ENCODE measurements at regions not wholly inside any gene's neighbourhood (a gene's known extent, or its start where the extent isn't known, plus 50 kb on each side); places are given as distances from the start of the nearest gene placed in this dataset.
"Not testable (repeated sequence)": the region's sequence is repeated elsewhere in the genome, so short reads cannot be mapped to it uniquely, and the experiment has no call there.

- no peak for TF ChIP-seq MAX (CRISPR knock-in tag; IDR thresholded peaks at IDR 0.05)
- no peak for TF ChIP-seq NR1H2 (CRISPR knock-in tag; IDR thresholded peaks at IDR 0.05)
Observed at GRCh38 chr3:4198491-4198890, 104.7 kb upstream of the SETMAR start (continued).

- DNase-seq (ENCODE audit: low spot score); H3K27me3 Mint-ChIP-seq (ENCODE audit: low read depth); POLR2A ChIA-PET; H3K4me1 Mint-ChIP-seq; CTCF ChIA-PET; H3K36me3 Mint-ChIP-seq; H3K4me3 Mint-ChIP-seq; ATAC-seq; H3K27ac Mint-ChIP-seq: not testable (repeated sequence)
- peaks cover 57% of the 10 kb centered on the region for H3K9me3 Mint-ChIP-seq
Observed at GRCh38 chr3:4204776-4205175, 98.4 kb upstream of the SETMAR start.

- CTCF ChIA-PET, result no interaction called here
- no peak for ATAC-seq
Observed at GRCh38 chr3:4207672-4208071, 95.5 kb upstream of the SETMAR start.

GRCh38 chr3:4208556-4208955 lies 94.6 kb upstream of the SETMAR start:
- ATAC-seq, result no peak
- no peaks in the 10 kb centered on the region; the same call in 1 of the 2 replicates for H3K27me3 Mint-ChIP-seq (ENCODE audit: low read depth)
- H3K9me3 Mint-ChIP-seq, result peaks cover 48% of the 10 kb centered on the region
- no peaks in the 10 kb centered on the region for H3K4me1 Mint-ChIP-seq
- no peak overlapping the region for H3K4me3 Mint-ChIP-seq
- H3K36me3 Mint-ChIP-seq, result peaks cover 10% of the 10 kb centered on the region; the same call in 1 of the 2 replicates
- DNase-seq (ENCODE audit: low spot score), result no peak
- H3K27ac Mint-ChIP-seq, result no peak overlapping the region
- CTCF ChIA-PET, result no interaction called here
- POLR2A ChIA-PET, result no interaction called here
- TF ChIP-seq STAT6 (CRISPR knock-in tag; conservative IDR thresholded peaks at IDR 0.05; ENCODE audit: low read depth) (no peak), JUN (CRISPR knock-in tag; IDR thresholded peaks at IDR 0.05) (no peak), E2F4 (CRISPR knock-in tag; IDR thresholded peaks at IDR 0.05; ENCODE audit: borderline replicate concordance, low read depth) (no peak), JAZF1 (CRISPR knock-in tag; IDR thresholded peaks at IDR 0.05) (no peak), CTCF (IDR thresholded peaks at IDR 0.05) (no peak), ZNF232 (CRISPR knock-in tag; IDR thresholded peaks at IDR 0.05) (no peak), ATF2 (CRISPR knock-in tag; IDR thresholded peaks at IDR 0.05; ENCODE audit: borderline replicate concordance, low read depth) (no peak), CREM (CRISPR knock-in tag; IDR thresholded peaks at IDR 0.05) (no peak), USF2 (CRISPR knock-in tag; IDR thresholded peaks at IDR 0.05) (no peak), MXD4 (CRISPR knock-in tag; IDR thresholded peaks at IDR 0.05; ENCODE audit: borderline replicate concordance) (no peak), ZNF138 (CRISPR knock-in tag; conservative IDR thresholded peaks at IDR 0.05) (no peak), FOXJ3 (CRISPR knock-in tag; IDR thresholded peaks at IDR 0.05; ENCODE audit: borderline replicate concordance) (no peak)

More at GRCh38 chr3:4207672-4208071, 95.5 kb upstream of the SETMAR start:
- peaks cover 6% of the 10 kb centered on the region; the same call in 1 of the 2 replicates for H3K36me3 Mint-ChIP-seq
- no peak for TF ChIP-seq ZNF232 (CRISPR knock-in tag; IDR thresholded peaks at IDR 0.05)
- no peak for TF ChIP-seq JAZF1 (CRISPR knock-in tag; IDR thresholded peaks at IDR 0.05)
- no peak for TF ChIP-seq NR3C1 (CRISPR knock-in tag; conservative IDR thresholded peaks at IDR 0.05; ENCODE audit: low read depth)
- TF ChIP-seq ATF1 (CRISPR knock-in tag; IDR thresholded peaks at IDR 0.05), result no peak
- no peak for TF ChIP-seq SMAD3 (CRISPR knock-in tag; IDR thresholded peaks at IDR 0.05; ENCODE audit: borderline replicate concordance)
- no peak for TF ChIP-seq ATF6 (CRISPR knock-in tag; IDR thresholded peaks at IDR 0.05)
- no peak for TF ChIP-seq TCF7 (CRISPR knock-in tag; IDR thresholded peaks at IDR 0.05; ENCODE audit: low read depth)
- POLR2A ChIA-PET, result no interaction called here
- H3K27ac Mint-ChIP-seq, result no peak overlapping the region
- no peaks in the 10 kb centered on the region; the same call in 1 of the 2 replicates for H3K27me3 Mint-ChIP-seq (ENCODE audit: low read depth)
- DNase-seq (ENCODE audit: low spot score), result no peak
- no peak overlapping the region for H3K4me3 Mint-ChIP-seq
- H3K4me1 Mint-ChIP-seq, result no peaks in the 10 kb centered on the region
- peaks cover 46% of the 10 kb centered on the region for H3K9me3 Mint-ChIP-seq
